HUES64 (cell line): ENCODE measurements at regions not wholly inside any gene's neighbourhood (a gene's known extent, or its start where the extent isn't known, plus 50 kb on each side); places are given as distances from the start of the nearest gene placed in this dataset.
"Not testable (repeated sequence)": the region's sequence is repeated elsewhere in the genome, so short reads cannot be mapped to it uniquely, and the experiment has no call there.

Experiments
- H3K27ac ChIP-seq: 2 replicates; pipeline ENCODE4 v1.7.0; 2013; ENCODE audit warnings: low read depth, low read length, inconsistent platforms
- H3K27me3 ChIP-seq: 2 replicates; pipeline ENCODE4 v1.6.1; 2013; ENCODE audit warnings: mild to moderate bottlenecking, low read length; ENCODE audit not compliant: insufficient read depth
- H3K36me3 ChIP-seq: 2 replicates; pipeline ENCODE4 v1.6.1; 2013; ENCODE audit warnings: mild to moderate bottlenecking, low read length; ENCODE audit not compliant: insufficient read depth
- H3K4me1 ChIP-seq: 2 replicates; pipeline ENCODE4 v1.6.1; 2013; ENCODE audit warnings: mild to moderate bottlenecking, low read length, moderate library complexity; ENCODE audit not compliant: insufficient read depth
- H3K4me3 ChIP-seq: 2 replicates; pipeline ENCODE4 v1.5.1; 2013; ENCODE audit warnings: mild to moderate bottlenecking, low read length, moderate library complexity
- H3K9ac ChIP-seq: 2 replicates; pipeline ENCODE4 v1.6.1; 2013; ENCODE audit warnings: mild to moderate bottlenecking, low read depth, low read length
- H3K9me3 ChIP-seq: 2 replicates; pipeline ENCODE4 v1.6.1; 2013; ENCODE audit warnings: low read depth, low read length; ENCODE audit not compliant: insufficient read depth
- WGBS: fragments of 150-250, 120-280 bp; methylation state at CpG from one replicate; pipeline ENCODE4 v1.1.7; 2013; ENCODE audit warnings: missing lambda C conversion rate; 5-methylcytosine and 5-hydroxymethylcytosine counted together

- Histone ChIP-seq H3K36me3 (no peaks in the 10 kb centered on the region), H3K4me3 (no peak overlapping the region), H3K27ac (no peak overlapping the region), H3K27me3 (peaks cover 66% of the 10 kb centered on the region), H3K9ac (no peak overlapping the region), H3K9me3 (no peaks in the 10 kb centered on the region), H3K4me1 (peaks cover 25% of the 10 kb centered on the region)
- whole genome bisulfite sequencing, result 95% methylated on average over 3 of the region's 5 CpGs
These were observed 224.8 kb downstream of the MEF2C start for GRCh38 chr5:88657906-88658775.

- no CpG with 5 or more reads among the region's 1 CpG for WGBS
- Histone ChIP-seq H3K9ac (no peak overlapping the region), H3K36me3 (no peaks in the 10 kb centered on the region), H3K27me3 (peaks cover 56% of the 10 kb centered on the region), H3K9me3 (no peaks in the 10 kb centered on the region), H3K4me1 (peaks cover 18% of the 10 kb centered on the region), H3K27ac (no peak overlapping the region), H3K4me3 (no peak overlapping the region)
These were observed 225.8 kb downstream of the MEF2C start for GRCh38 chr5:88657136-88657535.

- Histone ChIP-seq H3K36me3 (no peaks in the 10 kb centered on the region), H3K4me1 (peaks cover 11% of the 10 kb centered on the region), H3K27ac (no peak overlapping the region), H3K27me3 (peaks cover 48% of the 10 kb centered on the region), H3K4me3 (no peak overlapping the region), H3K9ac (no peak overlapping the region), H3K9me3 (no peaks in the 10 kb centered on the region)
- WGBS, result 81% methylated on average over 4 of the region's 5 CpGs
These were observed 226.6 kb downstream of the MEF2C start for GRCh38 chr5:88656221-88656950.

- no peaks in the 10 kb centered on the region for H3K4me1 ChIP-seq
- 100% methylated on average over 1 of the region's 2 CpGs for WGBS
- H3K27me3 ChIP-seq, result peaks cover 21% of the 10 kb centered on the region
- H3K9me3 ChIP-seq, result no peaks in the 10 kb centered on the region
- H3K9ac ChIP-seq, result no peak overlapping the region
- H3K4me3 ChIP-seq, result no peak overlapping the region
- no peak overlapping the region for H3K27ac ChIP-seq
- no peaks in the 10 kb centered on the region for H3K36me3 ChIP-seq
These were observed 229.5 kb downstream of the MEF2C start for GRCh38 chr5:88653471-88653870.

- Histone ChIP-seq H3K9ac (no peak overlapping the region), H3K36me3 (no peaks in the 10 kb centered on the region), H3K27me3 (no peaks in the 10 kb centered on the region), H3K27ac (no peak overlapping the region), H3K4me3 (no peak overlapping the region), H3K4me1 (no peaks in the 10 kb centered on the region), H3K9me3 (no peaks in the 10 kb centered on the region)
- WGBS, result 93% methylated on average over 2 of the region's 2 CpGs
These were observed 235.1 kb downstream of the MEF2C start for GRCh38 chr5:88647901-88648300.

- no peaks in the 10 kb centered on the region for H3K9me3 ChIP-seq
- H3K4me1 ChIP-seq, result no peaks in the 10 kb centered on the region
- H3K27me3 ChIP-seq, result no peaks in the 10 kb centered on the region
- no peak overlapping the region for H3K9ac ChIP-seq
- H3K36me3 ChIP-seq, result no peaks in the 10 kb centered on the region
- no peak overlapping the region for H3K27ac ChIP-seq
- WGBS, result 86% methylated on average over 1 of the region's 1 CpG
- no peak overlapping the region for H3K4me3 ChIP-seq
These were observed 236.1 kb downstream of the MEF2C start for GRCh38 chr5:88646866-88647265.

- no peaks in the 10 kb centered on the region for H3K9me3 ChIP-seq
- H3K36me3 ChIP-seq, result no peaks in the 10 kb centered on the region
- no peaks in the 10 kb centered on the region for H3K27me3 ChIP-seq
- no peak overlapping the region for H3K4me3 ChIP-seq
- no peak overlapping the region for H3K27ac ChIP-seq
- WGBS, result 87% methylated on average over 3 of the region's 3 CpGs
- H3K9ac ChIP-seq, result no peak overlapping the region
- H3K4me1 ChIP-seq, result no peaks in the 10 kb centered on the region
These were observed 238.3 kb downstream of the MEF2C start for GRCh38 chr5:88644676-88645075.

- H3K9ac ChIP-seq, result no peak overlapping the region
- no peaks in the 10 kb centered on the region for H3K36me3 ChIP-seq
- H3K27me3 ChIP-seq, result no peaks in the 10 kb centered on the region
- no peaks in the 10 kb centered on the region for H3K9me3 ChIP-seq
- H3K4me3 ChIP-seq, result no peak overlapping the region
- no peak overlapping the region for H3K27ac ChIP-seq
- H3K4me1 ChIP-seq, result no peaks in the 10 kb centered on the region
These were observed 239.7 kb downstream of the MEF2C start for GRCh38 chr5:88643315-88643714.

- no peak overlapping the region for H3K27ac ChIP-seq
- no peaks in the 10 kb centered on the region for H3K27me3 ChIP-seq
- H3K4me3 ChIP-seq, result no peak overlapping the region
- H3K9me3 ChIP-seq, result no peaks in the 10 kb centered on the region
- WGBS, result no CpG with 5 or more reads among the region's 2 CpGs
- no peaks in the 10 kb centered on the region for H3K4me1 ChIP-seq
- H3K36me3 ChIP-seq, result no peaks in the 10 kb centered on the region
- no peak overlapping the region for H3K9ac ChIP-seq
These were observed 249.0 kb downstream of the MEF2C start for GRCh38 chr5:88634014-88634413.

GRCh38 chr5:88622890-88623289, 260.1 kb downstream of the MEF2C start:
- H3K4me3 ChIP-seq, H3K27me3 ChIP-seq, H3K27ac ChIP-seq, H3K4me1 ChIP-seq, H3K9me3 ChIP-seq, H3K36me3 ChIP-seq, H3K9ac ChIP-seq: not testable (repeated sequence)
- 86% methylated on average over 5 of the region's 5 CpGs for WGBS

GRCh38 chr5:88615767-88616166, 267.2 kb downstream of the MEF2C start:
- WGBS, result 97% methylated on average over 16 of the region's 32 CpGs

More at GRCh38 chr5:88615767-88616166, 267.2 kb downstream of the MEF2C start:
- H3K9ac ChIP-seq, H3K9me3 ChIP-seq, H3K4me1 ChIP-seq, H3K4me3 ChIP-seq, H3K36me3 ChIP-seq, H3K27me3 ChIP-seq, H3K27ac ChIP-seq: not testable (repeated sequence)
